ENCODE measurements at regions not wholly inside any gene's neighbourhood (a gene's known extent, or its start where the extent isn't known, plus 50 kb on each side); places are given as distances from the start of the nearest gene placed in this dataset.

DNA sequence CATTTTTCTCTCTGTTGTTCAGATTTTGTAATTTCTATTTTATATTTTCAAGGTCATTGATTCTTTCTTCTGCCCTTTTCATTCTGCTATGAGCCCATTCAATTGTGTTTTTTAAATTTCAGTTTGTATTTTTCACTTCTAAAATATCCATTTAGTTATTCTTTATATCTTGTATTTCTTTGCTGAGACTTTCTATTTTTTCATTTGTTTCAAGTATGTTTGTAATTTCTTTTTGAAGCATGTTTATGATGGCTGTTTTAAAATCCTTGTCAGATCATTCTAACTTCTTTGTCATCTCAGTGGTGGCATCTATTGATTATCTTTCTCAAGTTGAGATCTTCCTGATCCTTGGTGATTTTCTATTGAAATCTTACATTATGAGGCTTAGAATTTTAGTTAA is 157.2 kb upstream of the USP9X start:
- ATAC-seq (replicated peaks in 1 of 4) (no peak), DNase-seq (no peak)
- POLR2A ChIA-PET: no interaction called here
- Mint-ChIP-seq H3K27ac (no peak overlapping the region), H3K36me3 (peaks cover 5% of the 10 kb centered on the region), H3K4me1 (peaks cover 4 to 12% (median 10%) of the 10 kb centered on the region in 3 donors), H3K9me3 (peaks cover 0 to 14% (median 12%) of the 10 kb centered on the region in 3 donors), H3K4me3 (no peak overlapping the region), H3K27me3 (peaks cover 0 to 19% of the 10 kb centered on the region in 2 donors)
- Histone ChIP-seq H3K36me3 (ENCODE audit: control insufficient read depth in 2 of 2, extremely low read depth in 1 of 2, insufficient read depth in 1 of 2, low read length in 1 of 2) (no peaks in the 10 kb centered on the region), H3K27ac (ENCODE audit: low read length) (no peak overlapping the region), H3K27me3 (replicated peaks in 1 of 2; ENCODE audit: control insufficient read depth in 2 of 2, extremely low read depth in 1 of 2, insufficient read depth in 2 of 2, low read length in 1 of 2) (no peaks in the 10 kb centered on the region), H3K9me3 (no peaks in the 10 kb centered on the region), H3K4me1 (ENCODE audit: control insufficient read depth in 1 of 2, extremely low read depth in 1 of 2, insufficient read depth in 2 of 2, low read length in 2 of 2) (peaks cover 0 to 12% of the 10 kb centered on the region in 2 experiments), H3K4me3 (ENCODE audit: control insufficient read depth in 1 of 2, extremely low read depth in 1 of 2, low read length in 1 of 2) (no peak overlapping the region)
- CTCF ChIA-PET: no interaction called here

DNA sequence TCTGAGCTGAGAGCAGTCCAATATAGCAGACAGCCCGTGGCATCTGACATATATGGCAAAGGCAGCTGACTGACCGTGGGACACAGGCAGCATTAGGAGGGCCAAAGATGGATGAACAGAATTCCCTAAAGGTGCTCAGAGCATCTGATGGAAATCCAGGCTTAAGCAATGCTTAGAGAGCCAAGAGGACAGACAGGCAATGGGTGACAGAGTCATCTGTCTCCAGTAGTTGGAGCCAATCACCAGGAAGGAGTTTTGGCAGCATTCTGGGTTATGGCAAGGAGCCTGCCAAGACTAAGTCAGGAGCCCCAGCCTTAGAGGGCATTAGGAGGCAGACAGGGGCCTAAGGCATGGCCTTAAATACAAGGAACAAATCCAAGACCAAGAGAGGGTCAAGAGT is 153.3 kb upstream of the USP9X start:
- Histone ChIP-seq H3K4me3 (ENCODE audit: control insufficient read depth in 1 of 2, extremely low read depth in 1 of 2, low read length in 1 of 2) (no peak overlapping the region), H3K9me3 (no peaks in the 10 kb centered on the region), H3K36me3 (ENCODE audit: control insufficient read depth in 2 of 2, extremely low read depth in 1 of 2, insufficient read depth in 1 of 2, low read length in 1 of 2) (no peaks in the 10 kb centered on the region), H3K4me1 (ENCODE audit: control insufficient read depth in 1 of 2, extremely low read depth in 1 of 2, insufficient read depth in 2 of 2, low read length in 2 of 2) (peaks cover 0 to 18% of the 10 kb centered on the region in 2 experiments), H3K27ac (ENCODE audit: low read length) (no peak overlapping the region), H3K27me3 (replicated peaks in 1 of 2; ENCODE audit: control insufficient read depth in 2 of 2, extremely low read depth in 1 of 2, insufficient read depth in 2 of 2, low read length in 1 of 2) (no peaks in the 10 kb centered on the region)
- DNase-seq (peak in 1 of 35 experiments; percentile 2), ATAC-seq (replicated peaks in 1 of 4) (no peak)
- peaks cover 0 to 14% (median 12%) of the 10 kb centered on the region in 3 donors for H3K9me3 Mint-ChIP-seq
- peaks cover 0 to 19% of the 10 kb centered on the region in 2 donors for H3K27me3 Mint-ChIP-seq
- WGBS (ENCODE audit: insufficient coverage): 100% methylated on average over 2 of the region's 2 CpGs
- peaks cover 15 to 23% (median 20%) of the 10 kb centered on the region in 3 donors for H3K4me1 Mint-ChIP-seq
- H3K36me3 Mint-ChIP-seq: peaks cover 5% of the 10 kb centered on the region
- H3K27ac Mint-ChIP-seq: peak overlapping the region; percentile 45 to 67
- peak overlapping the region in 1 of 3 donors; percentile 6 for H3K4me3 Mint-ChIP-seq
- CTCF ChIA-PET: interaction anchor here (0.6 kb wide), 2 partner anchors 9 to 178 kb away, joined by 3 to 9 read pairs; no protein-coding TSS in a partner anchor
- POLR2A ChIA-PET: no interaction called here

DNA sequence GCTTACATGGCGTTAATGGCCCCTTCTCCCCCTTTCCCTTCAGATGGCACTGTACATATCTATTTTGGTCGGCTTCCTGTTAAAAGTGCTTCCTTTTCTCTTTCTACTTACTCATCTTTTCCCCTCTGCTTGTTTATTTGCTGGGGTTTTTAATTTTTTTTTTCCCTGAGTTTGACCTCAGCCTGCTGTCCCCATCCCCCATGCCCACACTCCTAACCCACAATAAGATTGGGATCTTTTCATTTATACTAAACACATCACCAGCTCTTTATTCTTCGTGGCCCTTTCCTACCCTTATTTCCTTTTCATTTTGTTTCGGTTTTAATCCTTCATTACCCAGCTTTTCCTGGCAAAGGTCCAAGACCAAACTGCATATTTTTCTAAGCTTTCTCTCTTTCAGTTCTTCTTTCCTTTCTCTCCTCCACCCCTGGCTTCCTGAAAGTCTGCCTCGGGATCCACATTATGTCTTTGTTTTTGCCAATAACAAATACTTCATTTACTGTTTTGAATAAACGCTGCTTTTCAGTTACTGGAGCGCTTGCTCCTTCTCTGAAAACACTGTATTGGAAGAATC is 152.0 kb upstream of the USP9X start:
- Mint-ChIP-seq H3K4me3 (peak overlapping the region; percentile 64 to 82 (median 75)), H3K4me1 (peaks cover 15 to 23% (median 20%) of the 10 kb centered on the region in 3 donors), H3K27me3 (peaks cover 0 to 11% of the 10 kb centered on the region in 2 donors), H3K36me3 (no peaks in the 10 kb centered on the region), H3K9me3 (peaks cover 0 to 6% (median 2%) of the 10 kb centered on the region in 3 donors), H3K27ac (peak overlapping the region; percentile 95 to 98)
- Histone ChIP-seq H3K4me3 (ENCODE audit: control insufficient read depth in 1 of 2, extremely low read depth in 1 of 2, low read length in 1 of 2) (peak overlapping the region; percentile 30 to 32), H3K36me3 (ENCODE audit: control insufficient read depth in 2 of 2, extremely low read depth in 1 of 2, insufficient read depth in 1 of 2, low read length in 1 of 2) (no peaks in the 10 kb centered on the region), H3K27ac (ENCODE audit: low read length) (peak overlapping the region; percentile 65), H3K9me3 (no peaks in the 10 kb centered on the region), H3K27me3 (replicated peaks in 1 of 2; ENCODE audit: control insufficient read depth in 2 of 2, extremely low read depth in 1 of 2, insufficient read depth in 2 of 2, low read length in 1 of 2) (no peaks in the 10 kb centered on the region), H3K4me1 (ENCODE audit: control insufficient read depth in 1 of 2, extremely low read depth in 1 of 2, insufficient read depth in 2 of 2, low read length in 2 of 2) (peaks cover 0 to 18% of the 10 kb centered on the region in 2 experiments)
- DNase-seq: peak in 4 of 35 experiments; percentile 1 to 48 (median 6)
- WGBS (ENCODE audit: insufficient coverage): 0% methylated on average over 1 of the region's 7 CpGs
- peak in 3 of 4 experiments; percentile 11 to 47 (median 30) for ATAC-seq (replicated peaks in 1 of 4)
- POLR2A ChIA-PET: no interaction called here
- CTCF ChIA-PET: no interaction called here

DNA sequence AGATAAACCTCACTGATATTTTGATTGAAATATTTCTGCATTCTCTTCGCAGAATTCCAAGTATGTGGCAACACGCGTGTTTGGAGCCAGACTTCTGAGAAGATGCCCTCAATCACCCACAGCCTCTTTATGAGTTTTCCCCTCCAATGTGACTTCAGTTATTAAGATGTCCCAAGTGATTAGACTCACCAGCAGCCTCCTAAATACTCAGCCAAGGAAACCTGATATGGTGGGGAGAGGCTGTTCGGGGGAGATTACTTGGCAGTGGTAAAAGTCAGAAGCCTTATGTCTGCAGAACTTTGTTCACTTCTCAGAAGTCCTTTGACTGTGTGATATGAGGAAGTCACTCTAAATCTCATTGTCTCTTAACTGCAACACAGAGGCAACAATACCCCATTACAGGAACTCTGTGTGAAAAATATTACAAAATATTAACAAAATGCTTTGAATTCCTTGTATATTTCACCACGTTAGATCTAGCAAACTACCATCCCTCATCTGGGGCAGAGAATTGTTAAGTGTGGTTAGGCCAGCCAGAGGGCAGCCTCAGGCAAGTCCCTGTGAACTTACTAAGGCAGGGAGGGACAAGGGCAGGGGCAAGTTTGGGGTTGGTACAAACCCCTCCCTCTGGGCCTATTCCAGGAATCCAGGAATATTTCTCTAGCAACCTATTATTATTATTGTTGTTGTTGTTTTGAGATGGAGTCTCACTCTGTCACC is 151.4 kb upstream of the USP9X start:
- H3K4me3 Mint-ChIP-seq: peak overlapping the region; percentile 64 to 82 (median 75)
- ATAC-seq (replicated peaks in 1 of 4) (peak; percentile 50 to 67 (median 59)), DNase-seq (peak in 2 of 35 experiments; percentile 9)
- no peaks in the 10 kb centered on the region for H3K36me3 Mint-ChIP-seq
- H3K27ac Mint-ChIP-seq: peak overlapping the region; percentile 95 to 98
- peaks cover 0 to 11% of the 10 kb centered on the region in 2 donors for H3K27me3 Mint-ChIP-seq
- Histone ChIP-seq H3K27ac (ENCODE audit: low read length) (peak overlapping the region; percentile 65), H3K4me3 (ENCODE audit: control insufficient read depth in 1 of 2, extremely low read depth in 1 of 2, low read length in 1 of 2) (peak overlapping the region in 1 of 2 donors; percentile 30), H3K9me3 (no peaks in the 10 kb centered on the region), H3K27me3 (replicated peaks in 1 of 2; ENCODE audit: control insufficient read depth in 2 of 2, extremely low read depth in 1 of 2, insufficient read depth in 2 of 2, low read length in 1 of 2) (no peaks in the 10 kb centered on the region), H3K4me1 (ENCODE audit: control insufficient read depth in 1 of 2, extremely low read depth in 1 of 2, insufficient read depth in 2 of 2, low read length in 2 of 2) (peaks cover 0 to 18% of the 10 kb centered on the region in 2 experiments), H3K36me3 (ENCODE audit: control insufficient read depth in 2 of 2, extremely low read depth in 1 of 2, insufficient read depth in 1 of 2, low read length in 1 of 2) (no peaks in the 10 kb centered on the region)
- no CpG with 5 or more reads among the region's 5 CpGs for WGBS (ENCODE audit: insufficient coverage)
- ChIA-PET POLR2A (no interaction called here), CTCF (no interaction called here)
- peaks cover 15 to 23% (median 20%) of the 10 kb centered on the region in 3 donors for H3K4me1 Mint-ChIP-seq
- H3K9me3 Mint-ChIP-seq: no peaks in the 10 kb centered on the region

DNA sequence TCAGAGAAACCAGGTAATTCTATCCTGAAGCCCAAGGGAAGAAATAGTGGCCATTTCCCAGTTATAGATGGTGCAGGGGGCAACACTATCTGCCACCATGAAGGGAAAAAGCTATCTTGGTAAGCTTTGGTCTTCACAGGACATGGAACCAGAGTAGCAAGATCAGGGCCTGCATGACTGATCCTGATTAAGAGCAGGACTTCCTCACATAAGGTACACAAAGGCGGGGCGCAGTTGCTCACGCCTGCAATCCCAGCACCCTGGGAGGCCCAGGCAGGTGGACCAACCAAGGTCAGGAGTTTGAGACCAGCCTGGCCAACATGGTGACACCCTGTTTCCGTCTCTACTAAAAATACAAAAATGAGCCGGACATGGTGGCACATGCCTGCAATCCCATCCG is 148.4 kb upstream of the USP9X start:
- no peaks in the 10 kb centered on the region for H3K36me3 Mint-ChIP-seq
- ATAC-seq (replicated peaks in 1 of 4): no peak
- H3K4me1 Mint-ChIP-seq: peaks cover 15 to 19% (median 18%) of the 10 kb centered on the region in 3 donors
- ChIA-PET CTCF (no interaction called here), POLR2A (no interaction called here)
- H3K9me3 Mint-ChIP-seq: no peaks in the 10 kb centered on the region
- no peak overlapping the region for H3K27ac Mint-ChIP-seq
- no peaks in the 10 kb centered on the region for H3K36me3 ChIP-seq (ENCODE audit: control insufficient read depth in 2 of 2, extremely low read depth in 1 of 2, insufficient read depth in 1 of 2, low read length in 1 of 2)
- H3K4me3 ChIP-seq (ENCODE audit: control insufficient read depth in 1 of 2, extremely low read depth in 1 of 2, low read length in 1 of 2): no peak overlapping the region
- no peaks in the 10 kb centered on the region for H3K9me3 ChIP-seq
- H3K4me1 ChIP-seq (ENCODE audit: control insufficient read depth in 1 of 2, extremely low read depth in 1 of 2, insufficient read depth in 2 of 2, low read length in 2 of 2): peaks cover 0 to 16% of the 10 kb centered on the region in 2 experiments
- no peak overlapping the region for H3K27ac ChIP-seq (ENCODE audit: low read length)
- peaks cover 0 to 5% of the 10 kb centered on the region in 2 donors for H3K27me3 Mint-ChIP-seq
- H3K4me3 Mint-ChIP-seq: no peak overlapping the region
- WGBS (ENCODE audit: insufficient coverage): 100% methylated on average over 1 of the region's 6 CpGs
- no peak for DNase-seq
- no peaks in the 10 kb centered on the region for H3K27me3 ChIP-seq (replicated peaks in 1 of 2; ENCODE audit: control insufficient read depth in 2 of 2, extremely low read depth in 1 of 2, insufficient read depth in 2 of 2, low read length in 1 of 2)

DNA sequence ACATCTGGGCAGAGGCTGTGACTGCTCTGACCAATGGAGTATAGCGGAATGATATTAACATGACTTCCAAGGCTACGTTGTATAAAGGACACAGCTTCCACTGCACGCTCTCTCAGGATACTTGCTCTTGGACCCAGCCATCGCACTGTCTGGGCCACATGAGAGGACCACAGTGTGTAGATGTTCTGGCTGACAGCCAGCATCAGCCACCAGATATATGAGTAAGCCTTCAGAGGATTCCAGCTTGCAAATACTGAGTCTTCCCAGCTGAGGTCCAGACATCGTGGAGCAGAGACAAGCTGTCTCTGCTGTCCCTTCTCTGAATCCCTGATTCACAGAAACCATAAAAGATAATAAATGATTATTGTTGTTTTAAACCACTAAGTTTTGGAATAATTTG is 146.8 kb upstream of the USP9X start:
- Mint-ChIP-seq H3K27ac (no peak overlapping the region), H3K4me1 (peaks cover 7% of the 10 kb centered on the region in 3 donors), H3K9me3 (no peaks in the 10 kb centered on the region), H3K36me3 (no peaks in the 10 kb centered on the region), H3K27me3 (peaks cover 0 to under 1% of the 10 kb centered on the region in 2 donors), H3K4me3 (no peak overlapping the region)
- Histone ChIP-seq H3K36me3 (ENCODE audit: control insufficient read depth in 2 of 2, extremely low read depth in 1 of 2, insufficient read depth in 1 of 2, low read length in 1 of 2) (no peaks in the 10 kb centered on the region), H3K9me3 (no peaks in the 10 kb centered on the region), H3K4me3 (ENCODE audit: control insufficient read depth in 1 of 2, extremely low read depth in 1 of 2, low read length in 1 of 2) (no peak overlapping the region), H3K27ac (ENCODE audit: low read length) (no peak overlapping the region), H3K4me1 (ENCODE audit: control insufficient read depth in 1 of 2, extremely low read depth in 1 of 2, insufficient read depth in 2 of 2, low read length in 2 of 2) (peaks cover 0 to 6% of the 10 kb centered on the region in 2 experiments), H3K27me3 (replicated peaks in 1 of 2; ENCODE audit: control insufficient read depth in 2 of 2, extremely low read depth in 1 of 2, insufficient read depth in 2 of 2, low read length in 1 of 2) (no peaks in the 10 kb centered on the region)
- no peak for ATAC-seq (replicated peaks in 1 of 4)
- DNase-seq: no peak
- POLR2A ChIA-PET: no interaction called here
- 100% methylated on average over 1 of the region's 5 CpGs for WGBS (ENCODE audit: insufficient coverage)
- CTCF ChIA-PET: no interaction called here
